GM19025 (cell line): ENCODE measurements at regions not wholly inside any gene's neighbourhood (a gene's known extent, or its start where the extent isn't known, plus 50 kb on each side); places are given as distances from the start of the nearest gene placed in this dataset.

Source experiments
- ATAC-seq: cut with Tn5 transposase; IDR thresholded peaks from one replicate; pipeline ENCODE4 v1.9.1; 2021; ENCODE audit warnings: mild to moderate bottlenecking, low read depth, moderate library complexity; ENCODE audit not compliant: unreplicated experiment

DNA sequence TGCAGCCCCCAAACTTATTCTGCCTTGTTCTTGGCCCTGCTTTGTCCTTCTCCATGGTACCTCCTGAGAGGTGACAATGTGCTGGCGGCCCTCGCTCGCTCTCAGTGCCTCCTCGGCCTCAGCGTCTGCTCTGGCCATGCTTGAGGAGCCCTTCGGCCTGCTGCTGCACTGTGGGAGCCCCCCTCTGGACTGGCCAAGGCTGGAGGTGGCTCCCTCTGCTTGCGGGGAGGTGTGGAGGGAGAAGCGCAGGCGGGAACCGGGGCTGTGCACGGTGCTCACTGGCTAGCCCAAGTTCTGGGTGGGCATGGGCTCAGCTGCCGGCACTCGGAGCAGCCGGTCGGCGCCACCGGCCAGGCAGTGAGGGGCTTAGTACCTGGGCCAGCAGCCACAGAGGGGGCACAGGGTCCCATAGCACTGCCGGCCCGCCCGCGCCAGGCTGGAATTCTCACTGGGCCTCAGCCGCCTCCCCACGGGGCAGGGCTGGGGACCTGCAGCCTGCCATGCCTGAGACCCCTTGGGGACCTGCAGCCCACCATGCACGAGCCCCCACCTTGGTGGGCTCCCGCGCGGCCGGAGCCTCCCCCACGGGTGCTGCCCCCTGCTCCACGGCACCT is 55.9 kb upstream of the RALGAPA2 start:
- ATAC-seq, result no peak

DNA sequence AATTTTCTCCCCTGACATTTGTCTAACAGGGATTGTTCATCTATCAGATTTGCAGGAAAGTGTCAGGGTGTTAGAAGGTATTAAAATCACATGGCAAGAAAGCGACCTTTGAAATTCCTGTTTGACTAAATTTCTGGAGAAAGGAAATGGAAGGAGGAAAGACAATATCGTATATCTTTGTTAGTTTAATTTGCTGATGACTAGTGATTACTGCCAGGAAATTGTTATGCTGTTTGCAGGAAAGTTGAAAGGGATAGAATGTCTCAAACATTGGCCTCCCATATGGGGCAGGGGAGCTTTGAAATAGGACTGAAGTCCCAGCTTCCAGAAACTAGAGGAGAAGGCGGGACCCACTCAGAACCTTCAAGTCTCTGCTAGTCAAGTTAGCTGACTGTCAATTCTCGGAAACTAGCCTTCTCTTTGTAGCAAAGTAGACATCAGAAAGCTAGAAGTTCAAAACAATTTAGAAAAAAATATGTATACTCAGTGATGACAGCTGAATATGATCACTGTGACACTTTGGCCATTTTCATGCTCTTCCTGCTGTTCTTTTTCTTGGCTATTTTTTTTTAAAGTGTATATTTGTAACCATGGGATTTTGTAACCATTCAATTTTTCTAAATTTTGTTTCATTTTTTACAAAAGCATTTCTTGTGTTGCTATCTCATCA is 53.4 kb upstream of the RALGAPA2 start:
- no peak for ATAC-seq

DNA sequence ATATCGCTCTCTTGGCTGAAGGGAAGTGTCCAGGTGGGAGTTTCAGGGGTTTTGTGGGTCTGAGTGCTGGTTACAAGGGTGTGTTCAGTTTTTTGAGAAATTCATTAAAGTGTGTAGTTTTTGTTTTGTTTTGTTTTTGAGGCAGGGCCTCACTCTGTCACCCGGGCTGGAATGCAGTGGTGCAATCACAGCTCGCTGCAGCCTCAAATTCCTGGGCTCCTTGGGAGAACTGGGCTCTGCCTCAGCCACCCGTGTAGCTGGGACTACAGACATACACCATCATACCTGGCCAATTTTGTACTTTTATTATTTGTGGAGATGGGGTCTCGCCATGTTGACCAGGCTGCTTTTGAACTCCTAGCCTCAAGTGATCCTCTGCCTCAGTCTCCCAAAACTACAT is 51.2 kb upstream of the RALGAPA2 start:
- ATAC-seq, result no peak
